ENCODE measurements at regions not wholly inside any gene's neighbourhood (a gene's known extent, or its start where the extent isn't known, plus 50 kb on each side); places are given as distances from the start of the nearest gene placed in this dataset.

GRCh38 chr6:170022291-170022722, 268.6 kb downstream of the DLL1 start:
- no peaks in the 10 kb centered on the region for H3K9me3 ChIP-seq (ENCODE audit: control insufficient read depth in 5 of 5, low read length in 5 of 5)
- H3K4me1 ChIP-seq (ENCODE audit: control insufficient read depth in 5 of 5, insufficient read depth in 5 of 5, low read length in 5 of 5) = peaks cover 2 to 30% (median 15%) of the 10 kb centered on the region in 5 donors
- no peak overlapping the region for H3K27ac ChIP-seq (ENCODE audit: low read depth, low read length)

GRCh38 chr6:170021579-170021978, 269.3 kb downstream of the DLL1 start:
- no peak overlapping the region for H3K27ac ChIP-seq (ENCODE audit: low read depth, low read length)
- H3K9me3 ChIP-seq (ENCODE audit: control insufficient read depth in 5 of 5, low read length in 5 of 5) = no peaks in the 10 kb centered on the region
- peaks cover 2 to 30% (median 15%) of the 10 kb centered on the region in 5 donors for H3K4me1 ChIP-seq (ENCODE audit: control insufficient read depth in 5 of 5, insufficient read depth in 5 of 5, low read length in 5 of 5)
- H3K9ac ChIP-seq (ENCODE audit: low read length in 5 of 5) = no peak overlapping the region
- H3K27me3 ChIP-seq (ENCODE audit: control insufficient read depth in 5 of 5, insufficient read depth in 4 of 5, low read length in 5 of 5) = peaks cover 0 to 3% (median 2%) of the 10 kb centered on the region in 5 donors
- no peaks in the 10 kb centered on the region for H3K36me3 ChIP-seq (ENCODE audit: control insufficient read depth in 5 of 5, insufficient read depth in 5 of 5, low read length in 5 of 5)
- no peak overlapping the region for H3K4me3 ChIP-seq (ENCODE audit: low read depth in 1 of 5, low read length in 5 of 5)

More at GRCh38 chr6:170022291-170022722, 268.6 kb downstream of the DLL1 start:
- Histone ChIP-seq H3K9ac (ENCODE audit: low read length in 5 of 5) (no peak overlapping the region), H3K4me3 (ENCODE audit: low read depth in 1 of 5, low read length in 5 of 5) (no peak overlapping the region), H3K27me3 (ENCODE audit: control insufficient read depth in 5 of 5, insufficient read depth in 4 of 5, low read length in 5 of 5) (peaks cover 0 to 3% (median 2%) of the 10 kb centered on the region in 5 donors), H3K36me3 (ENCODE audit: control insufficient read depth in 5 of 5, insufficient read depth in 5 of 5, low read length in 5 of 5) (no peaks in the 10 kb centered on the region)

GRCh38 chr6:170019818-170020583, 268.6 kb downstream of the ERMARD start:
- Histone ChIP-seq H3K27ac (ENCODE audit: low read depth, low read length) (no peak overlapping the region), H3K4me3 (ENCODE audit: low read depth in 1 of 5, low read length in 5 of 5) (no peak overlapping the region), H3K9ac (ENCODE audit: low read length in 5 of 5) (no peak overlapping the region), H3K36me3 (ENCODE audit: control insufficient read depth in 5 of 5, insufficient read depth in 5 of 5, low read length in 5 of 5) (no peaks in the 10 kb centered on the region), H3K4me1 (ENCODE audit: control insufficient read depth in 5 of 5, insufficient read depth in 5 of 5, low read length in 5 of 5) (peaks cover 2 to 25% (median 12%) of the 10 kb centered on the region in 5 donors), H3K27me3 (ENCODE audit: control insufficient read depth in 5 of 5, insufficient read depth in 4 of 5, low read length in 5 of 5) (peaks cover 0 to 3% (median 2%) of the 10 kb centered on the region in 5 donors), H3K9me3 (ENCODE audit: control insufficient read depth in 5 of 5, low read length in 5 of 5) (no peaks in the 10 kb centered on the region)

GRCh38 chr6:170018936-170019817, 267.8 kb downstream of the ERMARD start:
- Histone ChIP-seq H3K36me3 (ENCODE audit: control insufficient read depth in 5 of 5, insufficient read depth in 5 of 5, low read length in 5 of 5) (no peaks in the 10 kb centered on the region), H3K27ac (ENCODE audit: low read depth, low read length) (no peak overlapping the region), H3K9ac (ENCODE audit: low read length in 5 of 5) (no peak overlapping the region), H3K4me3 (ENCODE audit: low read depth in 1 of 5, low read length in 5 of 5) (no peak overlapping the region), H3K27me3 (ENCODE audit: control insufficient read depth in 5 of 5, insufficient read depth in 4 of 5, low read length in 5 of 5) (peaks cover 0 to 3% (median 2%) of the 10 kb centered on the region in 5 donors), H3K9me3 (ENCODE audit: control insufficient read depth in 5 of 5, low read length in 5 of 5) (no peaks in the 10 kb centered on the region), H3K4me1 (ENCODE audit: control insufficient read depth in 5 of 5, insufficient read depth in 5 of 5, low read length in 5 of 5) (peaks cover 0 to 24% (median 6%) of the 10 kb centered on the region in 5 donors)

- Histone ChIP-seq H3K9ac (ENCODE audit: low read length in 5 of 5) (no peak overlapping the region), H3K4me1 (ENCODE audit: control insufficient read depth in 5 of 5, insufficient read depth in 5 of 5, low read length in 5 of 5) (peaks cover 0 to 22% (median 4%) of the 10 kb centered on the region in 5 donors), H3K9me3 (ENCODE audit: control insufficient read depth in 5 of 5, low read length in 5 of 5) (peaks cover 0 to 4% (median 0%) of the 10 kb centered on the region in 5 donors), H3K4me3 (ENCODE audit: low read depth in 1 of 5, low read length in 5 of 5) (no peak overlapping the region), H3K36me3 (ENCODE audit: control insufficient read depth in 5 of 5, insufficient read depth in 5 of 5, low read length in 5 of 5) (no peaks in the 10 kb centered on the region), H3K27ac (ENCODE audit: low read depth, low read length) (no peak overlapping the region), H3K27me3 (ENCODE audit: control insufficient read depth in 5 of 5, insufficient read depth in 4 of 5, low read length in 5 of 5) (peaks cover 0 to 3% (median 1%) of the 10 kb centered on the region in 5 donors)
These were observed 267.1 kb downstream of the ERMARD start for GRCh38 chr6:170018422-170018935.

- Histone ChIP-seq H3K4me1 (ENCODE audit: control insufficient read depth in 5 of 5, insufficient read depth in 5 of 5, low read length in 5 of 5) (peaks cover 0 to 19% (median under 1%) of the 10 kb centered on the region in 5 donors), H3K4me3 (ENCODE audit: low read depth in 1 of 5, low read length in 5 of 5) (no peak overlapping the region), H3K36me3 (ENCODE audit: control insufficient read depth in 5 of 5, insufficient read depth in 5 of 5, low read length in 5 of 5) (no peaks in the 10 kb centered on the region), H3K9me3 (ENCODE audit: control insufficient read depth in 5 of 5, low read length in 5 of 5) (peaks cover 0 to 6% (median 0%) of the 10 kb centered on the region in 5 donors), H3K27me3 (ENCODE audit: control insufficient read depth in 5 of 5, insufficient read depth in 4 of 5, low read length in 5 of 5) (peaks cover 0 to 3% (median 0%) of the 10 kb centered on the region in 5 donors), H3K9ac (ENCODE audit: low read length in 5 of 5) (no peak overlapping the region), H3K27ac (ENCODE audit: low read depth, low read length) (no peak overlapping the region)
These were observed 266.3 kb downstream of the ERMARD start for GRCh38 chr6:170017603-170018320.

- Histone ChIP-seq H3K36me3 (ENCODE audit: control insufficient read depth in 5 of 5, insufficient read depth in 5 of 5, low read length in 5 of 5) (no peaks in the 10 kb centered on the region), H3K9me3 (ENCODE audit: control insufficient read depth in 5 of 5, low read length in 5 of 5) (peaks cover 0 to 6% (median 0%) of the 10 kb centered on the region in 5 donors), H3K9ac (ENCODE audit: low read length in 5 of 5) (no peak overlapping the region), H3K4me3 (ENCODE audit: low read depth in 1 of 5, low read length in 5 of 5) (no peak overlapping the region), H3K27me3 (ENCODE audit: control insufficient read depth in 5 of 5, insufficient read depth in 4 of 5, low read length in 5 of 5) (no peaks in the 10 kb centered on the region), H3K4me1 (ENCODE audit: control insufficient read depth in 5 of 5, insufficient read depth in 5 of 5, low read length in 5 of 5) (peaks cover 11 to 21% (median 14%) of the 10 kb centered on the region in 5 donors), H3K27ac (ENCODE audit: low read depth, low read length) (no peak overlapping the region)
These were observed 262.4 kb downstream of the ERMARD start for GRCh38 chr6:170013815-170014214.

GRCh38 chr6:170012037-170012330, 260.6 kb downstream of the ERMARD start:
- H3K27ac ChIP-seq (ENCODE audit: low read depth, low read length) = no peak overlapping the region

GRCh38 chr6:170011204-170012036, 260.0 kb downstream of the ERMARD start:
- peaks cover 11 to 21% (median 14%) of the 10 kb centered on the region in 5 donors for H3K4me1 ChIP-seq (ENCODE audit: control insufficient read depth in 5 of 5, insufficient read depth in 5 of 5, low read length in 5 of 5)
- H3K36me3 ChIP-seq (ENCODE audit: control insufficient read depth in 5 of 5, insufficient read depth in 5 of 5, low read length in 5 of 5) = no peaks in the 10 kb centered on the region
- H3K9me3 ChIP-seq (ENCODE audit: control insufficient read depth in 5 of 5, low read length in 5 of 5) = peaks cover 0 to 6% (median 0%) of the 10 kb centered on the region in 5 donors
- no peaks in the 10 kb centered on the region for H3K27me3 ChIP-seq (ENCODE audit: control insufficient read depth in 5 of 5, insufficient read depth in 4 of 5, low read length in 5 of 5)
- H3K9ac ChIP-seq (ENCODE audit: low read length in 5 of 5) = peak overlapping the region in 1 of 5 donors; percentile 7
- H3K27ac ChIP-seq (ENCODE audit: low read depth, low read length) = no peak overlapping the region
- no peak overlapping the region for H3K4me3 ChIP-seq (ENCODE audit: low read depth in 1 of 5, low read length in 5 of 5)

More at GRCh38 chr6:170012037-170012330, 260.6 kb downstream of the ERMARD start:
- Histone ChIP-seq H3K4me3 (ENCODE audit: low read depth in 1 of 5, low read length in 5 of 5) (no peak overlapping the region), H3K36me3 (ENCODE audit: control insufficient read depth in 5 of 5, insufficient read depth in 5 of 5, low read length in 5 of 5) (no peaks in the 10 kb centered on the region), H3K9me3 (ENCODE audit: control insufficient read depth in 5 of 5, low read length in 5 of 5) (peaks cover 0 to 6% (median 0%) of the 10 kb centered on the region in 5 donors), H3K4me1 (ENCODE audit: control insufficient read depth in 5 of 5, insufficient read depth in 5 of 5, low read length in 5 of 5) (peaks cover 11 to 21% (median 14%) of the 10 kb centered on the region in 5 donors), H3K9ac (ENCODE audit: low read length in 5 of 5) (no peak overlapping the region), H3K27me3 (ENCODE audit: control insufficient read depth in 5 of 5, insufficient read depth in 4 of 5, low read length in 5 of 5) (no peaks in the 10 kb centered on the region)
